Glomerular visceral epithelial cell (primary cell): ENCODE measurements at regions not wholly inside any gene's neighbourhood (a gene's known extent, or its start where the extent isn't known, plus 50 kb on each side); places are given as distances from the start of the nearest gene placed in this dataset.

Experiments
- DNase-seq: peaks from one replicate; pipeline ENCODE4 v3.0.0-alpha.2; 2016; ENCODE audit errors: extremely low spot score

DNA sequence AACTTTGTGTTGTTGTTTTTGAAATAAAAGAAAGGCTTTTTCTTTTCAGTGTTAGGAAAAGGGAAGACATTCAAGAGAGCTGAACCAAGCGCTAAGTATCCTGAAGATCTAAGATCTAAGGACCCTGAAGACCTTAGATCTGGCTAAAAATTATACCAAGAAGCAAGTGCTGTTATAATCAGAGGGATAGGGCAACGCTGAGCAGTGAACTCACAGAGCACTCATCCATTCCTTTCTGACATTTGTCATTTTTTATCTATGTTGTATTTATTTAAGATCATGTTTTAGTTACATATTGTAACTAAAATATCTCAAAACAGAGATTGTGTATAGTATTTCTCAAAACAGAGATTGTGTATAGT is 60.5 kb upstream of the FAM216B start:
- no peak for DNase-seq

GRCh38 chr13:42722883-42723539 is 58.4 kb upstream of the FAM216B start:
- no peak for DNase-seq

- no peak for DNase-seq
These were observed 52.7 kb upstream of the FAM216B start for GRCh38 chr13:42728507-42729180.

- no peak for DNase-seq
These were observed 51.5 kb upstream of the FAM216B start for GRCh38 chr13:42729857-42730402.
